OCI-LY7 (cell line): ENCODE measurements at regions not wholly inside any gene's neighbourhood (a gene's known extent, or its start where the extent isn't known, plus 50 kb on each side); places are given as distances from the start of the nearest gene placed in this dataset.

Experiments
- CTCF ChIP-seq: fragments of 200-600 bp; sonication (generic); conservative IDR thresholded peaks from 2 replicates; pipeline ENCODE4 v1.5.1; 2014; ENCODE audit warnings: mild to moderate bottlenecking, antibody characterized with exemption, low read length, moderate library complexity, mixed read lengths
- EZH2phosphoT487 ChIP-seq: fragments of 200-600 bp; sonication (generic); IDR thresholded peaks from 2 replicates; pipeline ENCODE4 v1.6.1; 2018; ENCODE audit warnings: low read depth, borderline replicate concordance, mild to moderate bottlenecking, mixed run types, antibody characterized with exemption, low read length, moderate library complexity, mixed read lengths

GRCh38 chr14:97058074-97058467, 260.9 kb downstream of the VRK1 start:
- TF ChIP-seq CTCF (no peak), EZH2phosphoT487 (no peak)
